HEK293T (cell line): ENCODE measurements at regions not wholly inside any gene's neighbourhood (a gene's known extent, or its start where the extent isn't known, plus 50 kb on each side); places are given as distances from the start of the nearest gene placed in this dataset.

Source experiments
- CTCF ChIA-PET: fragments of 350-600 bp; formaldehyde crosslinking; extraction: SDS; loops from one replicate; lab custom pipeline; 2021; ENCODE audit warnings: antibody characterized with exemption, inconsistent platforms; lab: Yijun Ruan, JAX
- POLR2A ChIA-PET: fragments of 350-600 bp; formaldehyde crosslinking; extraction: SDS; loops from one replicate; lab custom pipeline; 2020; ENCODE audit warnings: antibody characterized with exemption, inconsistent platforms; lab: Yijun Ruan, JAX
- DNase-seq: peaks from one replicate; pipeline ENCODE4 v3.0.0; 2012; ENCODE audit warnings: mixed read lengths; ENCODE audit errors: extremely low spot score
- ARNT ChIP-seq: fragments of 450-650 bp; IDR thresholded peaks from 2 replicates; pipeline ENCODE4 v1.6.1; 2017; ENCODE audit warnings: mild to moderate bottlenecking
- BHLHE40 ChIP-seq: fragments of 450-650 bp; IDR thresholded peaks from 2 replicates; pipeline ENCODE4 v1.6.1; 2016; ENCODE audit warnings: mild to moderate bottlenecking, moderate library complexity, borderline replicate concordance
- CTBP1 ChIP-seq: fragments of 450-650 bp; IDR thresholded peaks from 2 replicates; pipeline ENCODE4 v1.6.1; 2016; ENCODE audit warnings: borderline replicate concordance
- ELF4 ChIP-seq: fragments of 450-650 bp; IDR thresholded peaks from 2 replicates; pipeline ENCODE4 v1.6.1; 2017; ENCODE audit warnings: antibody characterized with exemption
- FOXA1 ChIP-seq: fragments of 450-650 bp; IDR thresholded peaks from 2 replicates; pipeline ENCODE4 v1.6.1; 2016; ENCODE audit warnings: mild to moderate bottlenecking
- FOXK2 ChIP-seq: fragments of 450-650 bp; IDR thresholded peaks from 2 replicates; pipeline ENCODE4 v1.6.1; 2016; ENCODE audit warnings: mild to moderate bottlenecking
- FOXM1 ChIP-seq: fragments of 450-650 bp; IDR thresholded peaks from 2 replicates; pipeline ENCODE4 v1.6.1; 2017; ENCODE audit warnings: mild to moderate bottlenecking, borderline replicate concordance
- HDGF ChIP-seq: fragments of 450-650 bp; IDR thresholded peaks from 2 replicates; pipeline ENCODE4 v1.6.1; 2017; ENCODE audit warnings: antibody characterized with exemption, borderline replicate concordance
- L3MBTL2 ChIP-seq: fragments of 450-650 bp; conservative IDR thresholded peaks from 2 replicates; pipeline ENCODE4 v1.6.1; 2016; ENCODE audit warnings: mild to moderate bottlenecking
- LEF1 ChIP-seq: fragments of 450-650 bp; IDR thresholded peaks from 2 replicates; pipeline ENCODE4 v1.6.1; 2017; ENCODE audit warnings: mild to moderate bottlenecking, borderline replicate concordance
- NFRKB ChIP-seq: fragments of 450-650 bp; IDR thresholded peaks from 2 replicates; pipeline ENCODE4 v1.6.1; 2016; ENCODE audit warnings: mild to moderate bottlenecking, moderate library complexity
- SP1 ChIP-seq: fragments of 450-650 bp; IDR thresholded peaks from 2 replicates; pipeline ENCODE4 v1.6.1; 2017
- SUZ12 ChIP-seq: fragments of 450-650 bp; IDR thresholded peaks from 2 replicates; pipeline ENCODE4 v1.6.1; 2016; ENCODE audit warnings: mild to moderate bottlenecking
- TARDBP ChIP-seq: fragments of 450-650 bp; IDR thresholded peaks from 2 replicates; pipeline ENCODE4 v1.6.1; 2016
- ZNF384 ChIP-seq: fragments of 450-650 bp; IDR thresholded peaks from 2 replicates; pipeline ENCODE4 v1.6.1; 2016
- TF ChIP-seq, protein P1 (sequence below): fragments of 450-650 bp; IDR thresholded peaks from 2 replicates; pipeline ENCODE4 v1.6.1; 2016

DNA sequence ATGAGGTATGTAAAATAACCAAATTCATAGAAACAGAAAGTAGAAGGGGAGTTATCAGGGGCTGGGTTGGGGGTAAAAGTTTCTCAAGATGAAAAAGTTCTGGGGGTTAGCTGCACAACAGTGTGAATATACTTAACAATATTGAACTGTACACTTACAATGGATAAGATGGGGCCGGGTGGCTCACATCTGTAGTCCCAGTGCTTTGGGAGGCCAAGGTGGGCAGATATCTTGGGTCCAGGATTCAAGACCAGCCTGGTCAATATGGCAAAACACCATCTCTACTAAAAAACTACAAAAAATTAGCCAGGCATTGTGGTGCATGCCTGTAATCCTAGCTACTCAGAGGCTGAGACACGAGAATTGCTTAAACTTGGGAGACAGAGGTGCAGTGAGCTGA, 274.3 kb downstream of the TJP1 start:
- DNase-seq, result no peak
- POLR2A ChIA-PET, result no interaction called here
- no peak for TF ChIP-seq NFRKB
- no peak for TF ChIP-seq SUZ12
- TF ChIP-seq FOXM1, result no peak
- no peak for TF ChIP-seq BHLHE40
- no peak for TF ChIP-seq L3MBTL2
- TF ChIP-seq ELF4, result no peak
- TF ChIP-seq HDGF, result no peak
- TF ChIP-seq ZNF384, result no peak
- TF ChIP-seq TARDBP, result no peak
- no peak for TF ChIP-seq SP1
- no peak for TF ChIP-seq ARNT
- TF ChIP-seq LEF1, result no peak
- TF ChIP-seq CTBP1, result no peak
- TF ChIP-seq FOXK2, result no peak
- TF ChIP-seq, protein P1, sequence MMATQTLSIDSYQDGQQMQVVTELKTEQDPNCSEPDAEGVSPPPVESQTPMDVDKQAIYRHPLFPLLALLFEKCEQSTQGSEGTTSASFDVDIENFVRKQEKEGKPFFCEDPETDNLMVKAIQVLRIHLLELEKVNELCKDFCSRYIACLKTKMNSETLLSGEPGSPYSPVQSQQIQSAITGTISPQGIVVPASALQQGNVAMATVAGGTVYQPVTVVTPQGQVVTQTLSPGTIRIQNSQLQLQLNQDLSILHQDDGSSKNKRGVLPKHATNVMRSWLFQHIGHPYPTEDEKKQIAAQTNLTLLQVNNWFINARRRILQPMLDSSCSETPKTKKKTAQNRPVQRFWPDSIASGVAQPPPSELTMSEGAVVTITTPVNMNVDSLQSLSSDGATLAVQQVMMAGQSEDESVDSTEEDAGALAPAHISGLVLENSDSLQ, result no peak
- CTCF ChIA-PET, result no interaction called here

DNA sequence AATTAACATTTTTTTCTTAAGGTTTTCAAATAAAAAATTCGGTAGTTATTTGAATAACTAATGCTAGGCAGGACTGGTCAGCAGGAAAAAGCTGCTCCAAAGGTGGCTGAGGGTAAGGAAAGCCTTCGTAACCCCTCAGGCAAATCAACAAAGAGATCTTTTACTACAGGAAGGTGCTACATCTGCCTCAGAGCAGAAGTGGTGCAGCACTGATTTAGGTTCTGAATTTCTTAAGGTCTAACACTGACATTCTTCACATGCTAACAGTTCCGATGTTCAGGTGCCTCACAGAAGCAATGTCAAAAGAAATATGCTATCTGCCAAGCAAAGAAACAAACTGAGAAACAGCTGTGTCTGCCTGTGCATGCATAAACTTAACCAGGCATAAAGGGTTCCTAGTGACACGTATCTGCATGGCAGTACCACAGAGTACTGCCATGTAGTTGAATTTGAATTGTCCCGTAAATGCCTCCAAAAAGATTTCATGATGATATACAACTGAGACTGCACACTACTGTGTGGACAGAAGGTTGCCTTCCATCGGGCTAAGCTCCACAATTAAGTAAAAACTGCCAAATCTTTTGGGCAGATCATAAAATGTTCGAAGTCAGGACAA, 275.0 kb upstream of the NSMCE3 start:
- POLR2A ChIA-PET, result no interaction called here
- CTCF ChIA-PET, result no interaction called here
- no peak for TF ChIP-seq ZNF384
- TF ChIP-seq SP1, result no peak
- TF ChIP-seq ELF4, result no peak
- no peak for TF ChIP-seq ARNT
- TF ChIP-seq FOXA1, result no peak
- no peak for TF ChIP-seq NFRKB
- TF ChIP-seq BHLHE40, result no peak
- TF ChIP-seq CTBP1, result no peak
- TF ChIP-seq LEF1, result no peak
- TF ChIP-seq HDGF, result no peak
- no peak for TF ChIP-seq SUZ12
- TF ChIP-seq, protein P1, result no peak
- DNase-seq, result no peak

DNA sequence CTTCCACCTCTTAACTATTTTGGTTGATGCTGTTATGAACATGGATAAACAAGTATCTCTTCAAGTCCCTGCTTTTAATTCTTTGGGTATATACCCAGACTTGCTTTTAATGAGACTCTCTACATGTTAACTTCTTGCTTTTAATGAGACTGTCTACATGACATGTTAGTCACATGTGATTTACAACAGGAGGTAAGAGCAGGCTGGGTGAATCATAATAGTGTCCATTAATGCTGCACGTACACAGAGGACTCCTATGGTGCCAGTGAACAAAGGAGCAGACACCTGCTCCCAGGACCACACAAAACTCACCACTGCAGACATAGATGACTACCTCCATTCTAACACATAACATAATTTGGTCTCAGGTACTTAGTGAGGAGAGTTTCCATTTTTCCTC, 273.4 kb upstream of the NSMCE3 start:
- ChIA-PET POLR2A (no interaction called here), CTCF (no interaction called here)
- no peak for DNase-seq
- TF ChIP-seq SP1, result no peak
- no peak for TF ChIP-seq FOXK2
- no peak for TF ChIP-seq SUZ12
- TF ChIP-seq, protein P1, result no peak
- TF ChIP-seq LEF1, result no peak
- TF ChIP-seq HDGF, result no peak
- TF ChIP-seq ZNF384, result no peak
- TF ChIP-seq NFRKB, result no peak
- no peak for TF ChIP-seq FOXA1
- no peak for TF ChIP-seq BHLHE40
- no peak for TF ChIP-seq TARDBP
- TF ChIP-seq ARNT, result no peak
- TF ChIP-seq CTBP1, result no peak
- TF ChIP-seq ELF4, result no peak
- no peak for TF ChIP-seq L3MBTL2
- TF ChIP-seq FOXM1, result no peak

GRCh38 chr15:29541309-29541708, 271.7 kb upstream of the NSMCE3 start:
- TF ChIP-seq ELF4 (no peak), SP1 (no peak), ZNF384 (no peak), L3MBTL2 (no peak), FOXM1 (no peak)
- ChIA-PET POLR2A (no interaction called here), CTCF (no interaction called here)
- no peak for DNase-seq

GRCh38 chr15:29540479-29540878, 270.9 kb upstream of the NSMCE3 start:
- POLR2A ChIA-PET, result no interaction called here

GRCh38 chr15:29539736-29540135, 270.1 kb upstream of the NSMCE3 start:
- ChIA-PET CTCF (no interaction called here), POLR2A (no interaction called here)
- no peak for DNase-seq
- no peak for TF ChIP-seq LEF1
- no peak for TF ChIP-seq ARNT
- TF ChIP-seq, protein P1, result no peak
- no peak for TF ChIP-seq BHLHE40
- TF ChIP-seq NFRKB, result no peak
- TF ChIP-seq FOXK2, result no peak
- no peak for TF ChIP-seq TARDBP
- TF ChIP-seq HDGF, result no peak
- no peak for TF ChIP-seq L3MBTL2
- TF ChIP-seq CTBP1, result no peak
- TF ChIP-seq SUZ12, result no peak
- TF ChIP-seq FOXA1, result no peak
- TF ChIP-seq ELF4, result no peak

More at GRCh38 chr15:29540479-29540878, 270.9 kb upstream of the NSMCE3 start:
- no peak for TF ChIP-seq HDGF
- no peak for TF ChIP-seq FOXM1
- TF ChIP-seq CTBP1, result no peak
- TF ChIP-seq ARNT, result no peak
- no peak for TF ChIP-seq LEF1
- TF ChIP-seq, protein P1, result no peak
- no peak for DNase-seq
- CTCF ChIA-PET, result interaction anchor here (0.5 to 0.6 kb wide), 2 partner anchors 78 to 532 kb away, joined by 4 to 5 read pairs; no protein-coding TSS in a partner anchor
